Suprapubic skin (tissue), 4 donors: ENCODE measurements at regions not wholly inside any gene's neighbourhood (a gene's known extent, or its start where the extent isn't known, plus 50 kb on each side); places are given as distances from the start of the nearest gene placed in this dataset.

Source experiments
- DNase-seq, 2 donors: peaks; one replicate each; pipeline ENCODE4 v3.0.0-alpha.2; 2019; ENCODE audit warnings: low spot score in 2 of 2
- H3K27ac ChIP-seq: fragments of 200-600 bp; sonication (generic); one replicate; pipeline ENCODE4 v1.5.1; 2019
- H3K27me3 ChIP-seq: fragments of 200-600 bp; sonication (generic); one replicate; pipeline ENCODE4 v1.5.1; 2019
- H3K36me3 ChIP-seq: fragments of 200-600 bp; sonication (generic); one replicate; pipeline ENCODE4 v1.5.1; 2019
- H3K4me1 ChIP-seq: fragments of 200-600 bp; sonication (generic); one replicate; pipeline ENCODE4 v1.5.1; 2019
- H3K4me3 ChIP-seq: fragments of 200-600 bp; sonication (generic); one replicate; pipeline ENCODE4 v1.5.1; 2019; ENCODE audit warnings: mild to moderate bottlenecking
- H3K9me3 ChIP-seq: fragments of 200-600 bp; sonication (generic); one replicate; pipeline ENCODE4 v1.5.1; 2019
- EP300 ChIP-seq: sonication (generic); formaldehyde crosslinking; IDR thresholded peaks from one replicate; pipeline ENCODE4 v1.6.1; 2017; ENCODE audit warnings: antibody characterized with exemption
- POLR2A ChIP-seq, 2 donors: fragments of 450-650 bp; IDR thresholded peaks; one replicate each; pipeline ENCODE4 v1.6.1; 2017; ENCODE audit warnings: antibody characterized with exemption in 2 of 2, mild to moderate bottlenecking in 2 of 2, moderate library complexity in 2 of 2
- POLR2AphosphoS5 ChIP-seq, 3 donors: sonication (generic); formaldehyde crosslinking; IDR thresholded peaks; one replicate each; pipeline ENCODE4 v1.6.1; 2017; ENCODE audit warnings: antibody characterized with exemption in 3 of 3
- WGBS: methylation state at CpG from one replicate; pipeline ENCODE4 v1.1.5; 2018; 5-methylcytosine and 5-hydroxymethylcytosine counted together
- TF ChIP-seq, protein P1 (sequence below), 2 donors: fragments of 200-600 bp in 1 of 2; fragments of 450-650 bp in 1 of 2; sonication (generic) in 1 of 2; IDR thresholded peaks; one replicate each; pipeline ENCODE4 v1.5.1; 2016 to 2019; ENCODE audit warnings: antibody characterized with exemption in 2 of 2, mild to moderate bottlenecking in 1 of 2, moderate library complexity in 1 of 2

GRCh38 chr1:103469801-103470200 lies 55.7 kb upstream of the RNPC3 start:
- H3K4me1 ChIP-seq = no peaks in the 10 kb centered on the region
- no peak overlapping the region for H3K27ac ChIP-seq
- 82% methylated on average over 2 of the region's 2 CpGs for WGBS
- no peak for DNase-seq
- no peaks in the 10 kb centered on the region for H3K36me3 ChIP-seq
- no peak overlapping the region for H3K4me3 ChIP-seq
- no peaks in the 10 kb centered on the region for H3K9me3 ChIP-seq
- H3K27me3 ChIP-seq = no peaks in the 10 kb centered on the region
- TF ChIP-seq POLR2A (IDR thresholded peaks at IDR 0.05) = no peak
- TF ChIP-seq, protein P1, sequence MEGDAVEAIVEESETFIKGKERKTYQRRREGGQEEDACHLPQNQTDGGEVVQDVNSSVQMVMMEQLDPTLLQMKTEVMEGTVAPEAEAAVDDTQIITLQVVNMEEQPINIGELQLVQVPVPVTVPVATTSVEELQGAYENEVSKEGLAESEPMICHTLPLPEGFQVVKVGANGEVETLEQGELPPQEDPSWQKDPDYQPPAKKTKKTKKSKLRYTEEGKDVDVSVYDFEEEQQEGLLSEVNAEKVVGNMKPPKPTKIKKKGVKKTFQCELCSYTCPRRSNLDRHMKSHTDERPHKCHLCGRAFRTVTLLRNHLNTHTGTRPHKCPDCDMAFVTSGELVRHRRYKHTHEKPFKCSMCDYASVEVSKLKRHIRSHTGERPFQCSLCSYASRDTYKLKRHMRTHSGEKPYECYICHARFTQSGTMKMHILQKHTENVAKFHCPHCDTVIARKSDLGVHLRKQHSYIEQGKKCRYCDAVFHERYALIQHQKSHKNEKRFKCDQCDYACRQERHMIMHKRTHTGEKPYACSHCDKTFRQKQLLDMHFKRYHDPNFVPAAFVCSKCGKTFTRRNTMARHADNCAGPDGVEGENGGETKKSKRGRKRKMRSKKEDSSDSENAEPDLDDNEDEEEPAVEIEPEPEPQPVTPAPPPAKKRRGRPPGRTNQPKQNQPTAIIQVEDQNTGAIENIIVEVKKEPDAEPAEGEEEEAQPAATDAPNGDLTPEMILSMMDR (IDR thresholded peaks at IDR 0.05) = no peak
- no peak for TF ChIP-seq EP300
- no peak for TF ChIP-seq POLR2AphosphoS5 (IDR thresholded peaks at IDR 0.05)

GRCh38 chr1:103467100-103467499 lies 58.4 kb upstream of the RNPC3 start:
- no peaks in the 10 kb centered on the region for H3K27me3 ChIP-seq
- no peak overlapping the region for H3K4me3 ChIP-seq
- no peaks in the 10 kb centered on the region for H3K9me3 ChIP-seq
- no peak overlapping the region for H3K27ac ChIP-seq
- no peaks in the 10 kb centered on the region for H3K36me3 ChIP-seq
- 87% methylated on average over 3 of the region's 3 CpGs for WGBS
- no peaks in the 10 kb centered on the region for H3K4me1 ChIP-seq
- no peak for DNase-seq
- TF ChIP-seq POLR2A (IDR thresholded peaks at IDR 0.05) (no peak), EP300 (no peak), POLR2AphosphoS5 (IDR thresholded peaks at IDR 0.05) (no peak)
- TF ChIP-seq, protein P1 (IDR thresholded peaks at IDR 0.05) = no peak

DNA sequence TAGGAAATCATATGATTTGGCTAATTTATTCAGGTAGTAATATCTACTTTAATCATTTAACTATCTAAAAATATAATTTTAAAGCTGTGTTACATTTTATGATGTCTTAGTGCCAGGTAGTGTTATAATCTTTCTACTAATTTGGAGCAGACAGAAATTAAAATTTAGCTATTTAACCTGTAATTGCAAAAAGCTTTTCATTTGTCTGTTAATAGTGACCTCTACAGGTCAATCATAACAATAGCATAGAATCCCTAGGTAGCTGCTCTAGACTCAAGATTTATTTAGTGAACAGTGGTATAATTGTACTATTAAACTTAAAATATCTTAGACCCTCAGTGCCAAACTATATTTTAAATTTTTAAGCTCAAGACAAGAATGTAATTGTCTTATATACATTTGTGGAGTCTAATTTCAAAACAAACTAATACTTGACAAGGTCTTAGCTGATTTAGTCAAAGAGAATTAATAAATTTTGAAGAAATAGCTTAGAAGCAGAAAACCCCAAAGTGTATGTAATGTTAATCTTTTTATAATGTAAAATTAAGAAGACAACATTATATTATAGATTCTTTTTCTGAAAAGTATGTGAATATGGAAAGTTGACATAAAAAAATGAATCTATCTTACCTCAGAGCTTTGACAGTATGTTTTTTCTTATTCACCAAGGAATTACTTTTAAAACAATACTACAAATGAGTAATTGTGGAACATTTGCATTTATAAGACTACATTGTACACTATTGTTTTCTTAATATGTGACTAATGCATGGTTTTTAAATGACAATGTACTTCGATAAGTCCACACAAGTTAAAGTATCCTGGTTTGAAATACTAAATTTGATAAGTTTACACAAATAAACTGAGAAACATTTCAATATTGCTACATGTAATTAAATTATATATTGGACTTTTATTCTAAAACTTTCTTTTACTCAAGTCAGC lies 64.1 kb upstream of the RNPC3 start:
- WGBS = 93% methylated on average over 1 of the region's 1 CpG
- Histone ChIP-seq H3K9me3 (no peaks in the 10 kb centered on the region), H3K4me1 (no peaks in the 10 kb centered on the region), H3K27ac (no peak overlapping the region), H3K36me3 (no peaks in the 10 kb centered on the region), H3K4me3 (no peak overlapping the region), H3K27me3 (no peaks in the 10 kb centered on the region)
- DNase-seq = no peak
- no peak for TF ChIP-seq POLR2AphosphoS5 (IDR thresholded peaks at IDR 0.05)
- TF ChIP-seq, protein P1 (IDR thresholded peaks at IDR 0.05) = peak in 1 of 2 donors; percentile 31

DNA sequence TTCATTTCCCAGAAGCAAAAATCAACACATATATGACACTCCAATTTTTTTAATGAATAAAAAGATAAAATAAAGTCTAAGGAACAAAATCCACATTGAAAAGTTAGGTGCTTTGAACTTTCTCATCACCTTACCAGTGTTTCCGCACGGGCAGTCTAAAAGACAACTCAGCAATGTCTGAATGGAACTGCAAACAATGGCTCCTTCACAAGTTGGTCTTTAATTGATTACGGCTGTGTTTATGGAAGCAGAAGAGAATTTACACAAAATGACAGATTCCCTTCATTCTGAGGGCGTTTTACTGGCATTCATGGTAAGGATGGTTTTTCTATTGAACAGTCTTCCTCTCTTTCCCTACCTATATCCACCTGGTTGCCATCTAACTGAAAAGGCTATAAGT lies 65.0 kb upstream of the RNPC3 start:
- no peaks in the 10 kb centered on the region for H3K36me3 ChIP-seq
- no peaks in the 10 kb centered on the region for H3K4me1 ChIP-seq
- DNase-seq = no peak
- WGBS = 77% methylated on average over 4 of the region's 4 CpGs
- TF ChIP-seq POLR2A (IDR thresholded peaks at IDR 0.05) (no peak), EP300 (no peak), POLR2AphosphoS5 (IDR thresholded peaks at IDR 0.05) (no peak)
- TF ChIP-seq, protein P1 (IDR thresholded peaks at IDR 0.05) = no peak
- no peak overlapping the region for H3K4me3 ChIP-seq
- no peak overlapping the region for H3K27ac ChIP-seq
- H3K27me3 ChIP-seq = no peaks in the 10 kb centered on the region
- H3K9me3 ChIP-seq = no peaks in the 10 kb centered on the region

DNA sequence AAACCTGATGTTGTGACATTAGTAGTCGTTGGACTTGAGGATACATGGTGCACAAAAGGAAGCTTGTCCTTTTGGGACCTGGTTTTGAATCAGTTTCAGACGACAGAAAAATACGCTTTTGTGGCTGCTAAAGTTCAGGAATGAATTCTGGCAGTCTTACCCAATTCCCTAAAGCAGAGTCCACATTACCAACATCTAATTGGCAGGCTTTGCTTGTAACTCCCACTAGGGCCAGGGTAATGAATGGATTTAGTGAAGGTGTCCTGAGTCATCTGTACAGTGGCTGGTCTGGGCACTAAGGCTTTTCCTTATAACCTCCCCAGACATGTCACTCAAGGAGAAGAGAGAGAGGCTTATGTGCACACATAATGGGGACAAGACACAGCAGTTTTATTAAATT lies 66.2 kb upstream of the RNPC3 start:
- Histone ChIP-seq H3K4me3 (no peak overlapping the region), H3K4me1 (no peaks in the 10 kb centered on the region), H3K9me3 (no peaks in the 10 kb centered on the region), H3K27ac (no peak overlapping the region), H3K36me3 (no peaks in the 10 kb centered on the region), H3K27me3 (no peaks in the 10 kb centered on the region)
- no peak for DNase-seq
- 50% methylated on average over 3 of the region's 3 CpGs for WGBS
- TF ChIP-seq, protein P1 (IDR thresholded peaks at IDR 0.05) = no peak
- TF ChIP-seq EP300 (no peak), POLR2A (IDR thresholded peaks at IDR 0.05) (no peak), POLR2AphosphoS5 (IDR thresholded peaks at IDR 0.05) (no peak)
